Stomach (tissue), 8 donors: ENCODE measurements at regions not wholly inside any gene's neighbourhood (a gene's known extent, or its start where the extent isn't known, plus 50 kb on each side); places are given as distances from the start of the nearest gene placed in this dataset.

ENCODE experiments used
- DNase-seq, 2 donors: peaks; one replicate each; pipeline versions ENCODE4 v3.0.0 to v3.0.0-alpha.2; 2013 to 2019
- H3K27ac ChIP-seq, 5 donors: fragments of 200-600 bp in 4 of 5; sonication (generic) in 4 of 5; one replicate each; pipeline ENCODE4 v1.5.1; 2013 to 2019; ENCODE audit warnings: mild to moderate bottlenecking in 1 of 5, moderate library complexity in 1 of 5
- H3K27me3 ChIP-seq, 3 donors: fragments of 200-600 bp; sonication (generic); one replicate each; pipeline ENCODE4 v1.5.1; 2017 to 2019; ENCODE audit warnings: mixed run types in 1 of 3
- H3K36me3 ChIP-seq, 4 donors: fragments of 200-600 bp; sonication (generic); 1 replicate in 3 of 4; 2 replicates in 1 of 4; pipeline ENCODE4 v1.5.1; 2016 to 2019
- H3K4me1 ChIP-seq, 4 donors: fragments of 200-600 bp; sonication (generic); one replicate each; pipeline ENCODE4 v1.5.1; 2016 to 2019
- H3K4me3 ChIP-seq, 4 donors: fragments of 200-600 bp; sonication (generic) in 3 of 4; one replicate each; pipeline ENCODE4 v1.5.1; 2016 to 2019; ENCODE audit warnings: mild to moderate bottlenecking in 1 of 4
- H3K9me3 ChIP-seq, 4 donors: fragments of 200-600 bp; sonication (generic); one replicate each; pipeline ENCODE4 v1.5.1; 2016 to 2019
- CTCF ChIP-seq, 7 experiments: fragments of 450-650 bp in 4 of 7; fragments of 200-600 bp in 3 of 7; sonication (generic) in 3 of 7; IDR thresholded peaks; one replicate each; pipeline ENCODE4 v1.5.1; 2016 to 2019; ENCODE audit warnings: antibody characterized with exemption in 7 of 7, control low read depth in 2 of 7, mild to moderate bottlenecking in 1 of 7
- EP300 ChIP-seq: sonication (generic); formaldehyde crosslinking; IDR thresholded peaks from one replicate; pipeline ENCODE4 v1.6.1; 2017; ENCODE audit warnings: antibody characterized with exemption
- POLR2A ChIP-seq, 4 donors: fragments of 450-650 bp; IDR thresholded peaks; one replicate each; pipeline ENCODE4 v1.6.1; 2016; ENCODE audit warnings: antibody characterized with exemption in 4 of 4, control low read depth in 2 of 4, mild to moderate bottlenecking in 1 of 4, moderate library complexity in 1 of 4
- POLR2AphosphoS5 ChIP-seq, 3 donors: sonication (generic); formaldehyde crosslinking; IDR thresholded peaks; one replicate each; pipeline ENCODE4 v1.6.1; 2016; ENCODE audit warnings: antibody characterized with exemption in 3 of 3
- WGBS, 5 donors: extraction: QIAGEN DNeasy Blood & Tissue Kit in 3 of 5; methylation state at CpG; one replicate each; pipeline versions ENCODE4 v1.1.5 to v1.1.7; 2013 to 2018; 5-methylcytosine and 5-hydroxymethylcytosine counted together
- intact Hi-C: fragments of 100-400 bp; cut with DNase I; formaldehyde crosslinking; loops from one replicate; pipeline ENCODE4 v1.15.1; 2023; ENCODE audit warnings: low total_unique reads
- donor health status: healthy with polysubstance abuse.
- donor health status: Bipolar disorder and iron deficiency.
- donor health status: healthy.

GRCh38 chrX:124938715-124939114 lies 381.0 kb upstream of the TEX13C start:
- DNase-seq, result no peak
- H3K4me1 ChIP-seq, result no peaks in the 10 kb centered on the region
- H3K27me3 ChIP-seq, result no peaks in the 10 kb centered on the region
- no peak for TF ChIP-seq CTCF (IDR thresholded peaks at IDR 0.05)
- no peak for TF ChIP-seq POLR2A (IDR thresholded peaks at IDR 0.05)
- intact Hi-C loops, result no loop called here
- H3K36me3 ChIP-seq, result no peaks in the 10 kb centered on the region
- H3K27ac ChIP-seq, result no peak overlapping the region
- 66 to 93% (median 80%) methylated on average over 2 of the region's 2 CpGs for WGBS, 5 donors
- H3K4me3 ChIP-seq, result no peak overlapping the region
- H3K9me3 ChIP-seq, result no peaks in the 10 kb centered on the region

GRCh38 chrX:124940531-124940930 lies 379.1 kb upstream of the TEX13C start:
- intact Hi-C loops, result no loop called here
- no peak overlapping the region for H3K27ac ChIP-seq
- DNase-seq, result no peak
- H3K27me3 ChIP-seq, result no peaks in the 10 kb centered on the region
- H3K4me3 ChIP-seq, result no peak overlapping the region
- no peaks in the 10 kb centered on the region for H3K4me1 ChIP-seq
- no peaks in the 10 kb centered on the region for H3K36me3 ChIP-seq
- H3K9me3 ChIP-seq, result no peaks in the 10 kb centered on the region
- 52 to 87% (median 75%) methylated on average over 3 of the region's 3 CpGs for WGBS, 5 donors
- TF ChIP-seq POLR2A (IDR thresholded peaks at IDR 0.05) (no peak), POLR2AphosphoS5 (IDR thresholded peaks at IDR 0.05) (no peak), CTCF (IDR thresholded peaks at IDR 0.05) (no peak), EP300 (no peak)

- intact Hi-C loops, result no loop called here
- Histone ChIP-seq H3K27ac (no peak overlapping the region), H3K4me1 (no peaks in the 10 kb centered on the region), H3K9me3 (no peaks in the 10 kb centered on the region), H3K27me3 (no peaks in the 10 kb centered on the region), H3K36me3 (no peaks in the 10 kb centered on the region), H3K4me3 (no peak overlapping the region)
- DNase-seq, result no peak
- TF ChIP-seq POLR2A (IDR thresholded peaks at IDR 0.05), result no peak
Measured at GRCh38 chrX:124954402-124954801, 365.3 kb upstream of the TEX13C start.

GRCh38 chrX:124960454-124960853 lies 359.2 kb upstream of the TEX13C start:
- no peak for DNase-seq
- H3K36me3 ChIP-seq, result no peaks in the 10 kb centered on the region
- H3K4me3 ChIP-seq, result no peak overlapping the region
- no peaks in the 10 kb centered on the region for H3K4me1 ChIP-seq
- intact Hi-C loops, result no loop called here
- no peak overlapping the region for H3K27ac ChIP-seq
- H3K9me3 ChIP-seq, result no peaks in the 10 kb centered on the region
- no peaks in the 10 kb centered on the region for H3K27me3 ChIP-seq
- no peak for TF ChIP-seq CTCF (IDR thresholded peaks at IDR 0.05)
- TF ChIP-seq POLR2AphosphoS5 (IDR thresholded peaks at IDR 0.05), result no peak
- no peak for TF ChIP-seq POLR2A (IDR thresholded peaks at IDR 0.05)
- TF ChIP-seq EP300, result no peak
- 51 to 65% (median 59%) methylated on average over 2 of the region's 2 CpGs for WGBS, 5 donors

- H3K9me3 ChIP-seq, result no peaks in the 10 kb centered on the region
- intact Hi-C loops, result no loop called here
- no peak for DNase-seq
- TF ChIP-seq POLR2A (IDR thresholded peaks at IDR 0.05) (no peak), EP300 (no peak), CTCF (IDR thresholded peaks at IDR 0.05) (no peak), POLR2AphosphoS5 (IDR thresholded peaks at IDR 0.05) (no peak)
- no peaks in the 10 kb centered on the region for H3K36me3 ChIP-seq
- H3K4me1 ChIP-seq, result no peaks in the 10 kb centered on the region
- H3K27me3 ChIP-seq, result no peaks in the 10 kb centered on the region
- no peak within 1 kb of the TSS for H3K4me3 ChIP-seq
- no peak within 1 kb of the TSS for H3K27ac ChIP-seq
- WGBS, 5 donors, result 18 to 52% (median 34%) methylated on average over 2 of the region's 2 CpGs
Measured at GRCh38 chrX:124963717-124964116, 356.0 kb upstream of the TEX13C start, which contains the start of gene TENM1. TENM1 (minus strand) TSS chrX:124963817.
